Esophagus muscularis mucosa (tissue), 4 donors: ENCODE measurements at regions not wholly inside any gene's neighbourhood (a gene's known extent, or its start where the extent isn't known, plus 50 kb on each side); places are given as distances from the start of the nearest gene placed in this dataset.

Source experiments
- DNase-seq: peaks from one replicate; pipeline ENCODE4 v3.0.0-alpha.2; 2017; ENCODE audit errors: extremely low spot score
- H3K27ac ChIP-seq, 4 donors: fragments of 200-600 bp; sonication (generic); replicated peaks in 1 of 4; 1 replicate in 3 of 4; 2 replicates in 1 of 4; pipeline ENCODE4 v1.5.1; 2016 to 2019; ENCODE audit warnings: mild to moderate bottlenecking in 1 of 4
- H3K27me3 ChIP-seq, 4 donors: fragments of 200-600 bp; sonication (generic); one replicate each; pipeline versions ENCODE4 v1.5.1 to v1.6.0; 2016 to 2019
- H3K36me3 ChIP-seq, 4 donors: fragments of 200-600 bp; sonication (generic); one replicate each; pipeline ENCODE4 v1.5.1; 2016 to 2019
- H3K4me1 ChIP-seq, 4 donors: fragments of 200-600 bp; sonication (generic); one replicate each; pipeline ENCODE4 v1.5.1; 2016 to 2019
- H3K4me3 ChIP-seq, 4 donors: fragments of 200-600 bp; sonication (generic); 1 replicate in 2 of 4; 2 replicates in 2 of 4; pipeline ENCODE4 v1.5.1; 2016 to 2019; ENCODE audit warnings: mild to moderate bottlenecking in 4 of 4, moderate library complexity in 1 of 4
- H3K9me3 ChIP-seq, 4 donors: fragments of 200-600 bp; sonication (generic); 1 replicate in 3 of 4; 2 replicates in 1 of 4; pipeline ENCODE4 v1.5.1; 2016 to 2019
- CTCF ChIP-seq, 3 experiments: fragments of 200-600 bp in 2 of 3; fragments of 450-650 bp in 1 of 3; sonication (generic) in 2 of 3; IDR thresholded peaks; one replicate each; pipeline ENCODE4 v1.5.1; 2017 to 2019; ENCODE audit warnings: antibody characterized with exemption in 3 of 3, mild to moderate bottlenecking in 2 of 3, moderate library complexity in 1 of 3
- EP300 ChIP-seq: sonication (generic); formaldehyde crosslinking; IDR thresholded peaks from one replicate; pipeline ENCODE4 v1.6.1; 2017; ENCODE audit warnings: antibody characterized with exemption
- POLR2A ChIP-seq: fragments of 450-650 bp; IDR thresholded peaks from one replicate; pipeline ENCODE4 v1.6.1; 2017; ENCODE audit warnings: antibody characterized with exemption, moderate library complexity, mild to moderate bottlenecking, low read depth
- POLR2AphosphoS5 ChIP-seq, 2 donors: sonication (generic); formaldehyde crosslinking; IDR thresholded peaks; one replicate each; pipeline ENCODE4 v1.6.1; 2017; ENCODE audit warnings: antibody characterized with exemption in 2 of 2
- WGBS: methylation state at CpG from one replicate; pipeline ENCODE4 v1.1.5; 2018; 5-methylcytosine and 5-hydroxymethylcytosine counted together
- intact Hi-C: fragments of 100-400 bp; cut with DNase I; formaldehyde crosslinking; loops from one replicate; pipeline ENCODE4 v1.15.1; 2023

GRCh38 chr17:72426321-72426720, 305.5 kb downstream of the SOX9 start:
- no peaks in the 10 kb centered on the region for H3K27me3 ChIP-seq
- intact Hi-C loops = no loop called here
- WGBS = 98% methylated on average over 4 of the region's 4 CpGs

GRCh38 chr17:72426948-72427760, 306.3 kb downstream of the SOX9 start:
- Histone ChIP-seq H3K27me3 (no peaks in the 10 kb centered on the region), H3K27ac (no peak overlapping the region), H3K36me3 (no peaks in the 10 kb centered on the region), H3K9me3 (no peaks in the 10 kb centered on the region), H3K4me1 (peaks cover 0 to 16% (median 12%) of the 10 kb centered on the region in 4 donors), H3K4me3 (no peak overlapping the region)
- intact Hi-C loops = no loop called here
- DNase-seq = no peak
- WGBS = 93% methylated on average over 4 of the region's 7 CpGs
- TF ChIP-seq POLR2A (no peak), EP300 (no peak), CTCF (IDR thresholded peaks at IDR 0.05) (no peak), POLR2AphosphoS5 (IDR thresholded peaks at IDR 0.05) (no peak)

More at GRCh38 chr17:72426321-72426720, 305.5 kb downstream of the SOX9 start:
- no peaks in the 10 kb centered on the region for H3K36me3 ChIP-seq
- no peak for TF ChIP-seq POLR2AphosphoS5 (IDR thresholded peaks at IDR 0.05)
- no peak for TF ChIP-seq POLR2A
- TF ChIP-seq EP300 = no peak
- no peak for TF ChIP-seq CTCF (IDR thresholded peaks at IDR 0.05)
- no peak for DNase-seq
- H3K27ac ChIP-seq = no peak overlapping the region
- H3K4me1 ChIP-seq = peaks cover 0 to 18% (median 8%) of the 10 kb centered on the region in 4 donors
- no peak overlapping the region for H3K4me3 ChIP-seq
- H3K9me3 ChIP-seq = no peaks in the 10 kb centered on the region

GRCh38 chr17:72427761-72428109, 306.9 kb downstream of the SOX9 start:
- WGBS = 93% methylated on average over 2 of the region's 5 CpGs
- no peak for TF ChIP-seq CTCF (IDR thresholded peaks at IDR 0.05)
- no peak for TF ChIP-seq POLR2A
- TF ChIP-seq POLR2AphosphoS5 (IDR thresholded peaks at IDR 0.05) = no peak
- no peak for TF ChIP-seq EP300
- Histone ChIP-seq H3K4me3 (no peak overlapping the region), H3K36me3 (no peaks in the 10 kb centered on the region), H3K4me1 (peaks cover 0 to 17% (median 14%) of the 10 kb centered on the region in 4 donors), H3K27me3 (no peaks in the 10 kb centered on the region), H3K9me3 (no peaks in the 10 kb centered on the region), H3K27ac (no peak overlapping the region)
- DNase-seq = no peak
- intact Hi-C loops = no loop called here

GRCh38 chr17:72429066-72429638, 308.3 kb downstream of the SOX9 start:
- intact Hi-C loops = no loop called here
- no peak for DNase-seq
- no peak overlapping the region for H3K27ac ChIP-seq
- no peaks in the 10 kb centered on the region for H3K36me3 ChIP-seq
- H3K4me1 ChIP-seq = peaks cover 0 to 14% (median 13%) of the 10 kb centered on the region in 4 donors
- H3K4me3 ChIP-seq = no peak overlapping the region
- 90% methylated on average over 4 of the region's 4 CpGs for WGBS
- H3K27me3 ChIP-seq = no peaks in the 10 kb centered on the region
- TF ChIP-seq POLR2AphosphoS5 (IDR thresholded peaks at IDR 0.05) = no peak
- TF ChIP-seq POLR2A = no peak
- no peak for TF ChIP-seq CTCF (IDR thresholded peaks at IDR 0.05)
- TF ChIP-seq EP300 = no peak
- H3K9me3 ChIP-seq = no peaks in the 10 kb centered on the region
